Lower lobe of right lung (tissue), 2 donors: ENCODE measurements at regions not wholly inside any gene's neighbourhood (a gene's known extent, or its start where the extent isn't known, plus 50 kb on each side); places are given as distances from the start of the nearest gene placed in this dataset.
"Not testable (repeated sequence)": the region's sequence is repeated elsewhere in the genome, so short reads cannot be mapped to it uniquely, and the experiment has no call there.

ENCODE experiments used
- ATAC-seq, 2 donors: fragments of 200-7000 bp; cut with Tn5 transposase; one replicate each; pipeline ENCODE4 v1.9.1; 2020 to 2022; ENCODE audit warnings: mild to moderate bottlenecking in 2 of 2, moderate library complexity in 2 of 2
- DNase-seq: peaks from one replicate; pipeline ENCODE4 v3.0.0-alpha.2; 2020
- H3K27ac ChIP-seq: fragments of 200-600 bp; one replicate; pipeline ENCODE4 v1.8.0; 2022
- H3K27me3 ChIP-seq: fragments of 200-600 bp; one replicate; pipeline ENCODE4 v1.8.0; 2022; ENCODE audit warnings: low read depth
- H3K36me3 ChIP-seq: fragments of 200-600 bp; one replicate; pipeline ENCODE4 v1.8.0; 2022; ENCODE audit warnings: mild to moderate bottlenecking
- H3K4me1 ChIP-seq: fragments of 200-600 bp; one replicate; pipeline ENCODE4 v1.8.0; 2022
- H3K4me3 ChIP-seq: fragments of 200-600 bp; one replicate; pipeline ENCODE4 v1.8.0; 2022; ENCODE audit warnings: mild to moderate bottlenecking
- H3K9me3 ChIP-seq: fragments of 200-600 bp; one replicate; pipeline ENCODE4 v1.8.0; 2022
- CTCF ChIP-seq: fragments of 200-600 bp; IDR thresholded peaks from one replicate; pipeline ENCODE4 v1.8.0; 2022; ENCODE audit warnings: antibody characterized with exemption, mild to moderate bottlenecking
- intact Hi-C: fragments of 100-400 bp; cut with DNase I; formaldehyde crosslinking; loops from one replicate; pipeline ENCODE4 v1.11.0; 2022
- donor health status: DM: no; HTN: yes; CAD: no; lungs with severe emphysema.

GRCh38 chrX:138856881-138857604 lies 145.5 kb upstream of the FGF13 start:
- no peak for DNase-seq
- Histone ChIP-seq H3K9me3 (no peaks in the 10 kb centered on the region), H3K27me3 (no peaks in the 10 kb centered on the region), H3K4me1 (no peaks in the 10 kb centered on the region), H3K27ac (no peak overlapping the region), H3K36me3 (no peaks in the 10 kb centered on the region), H3K4me3 (no peak overlapping the region)
- no peak for TF ChIP-seq CTCF
- intact Hi-C loops = no loop called here
- no peak for ATAC-seq

GRCh38 chrX:138853936-138854335 lies 142.4 kb upstream of the FGF13 start:
- DNase-seq (no peak), ATAC-seq (no peak)
- Histone ChIP-seq H3K36me3 (no peaks in the 10 kb centered on the region), H3K27me3 (no peaks in the 10 kb centered on the region), H3K4me1 (no peaks in the 10 kb centered on the region), H3K4me3 (no peak overlapping the region), H3K27ac (no peak overlapping the region), H3K9me3 (no peaks in the 10 kb centered on the region)
- intact Hi-C loops = no loop called here
- no peak for TF ChIP-seq CTCF

- no peaks in the 10 kb centered on the region for H3K4me1 ChIP-seq
- no peaks in the 10 kb centered on the region for H3K27me3 ChIP-seq
- ATAC-seq (no peak), DNase-seq (no peak)
- intact Hi-C loops = no loop called here
- H3K36me3 ChIP-seq = no peaks in the 10 kb centered on the region
- H3K4me3 ChIP-seq = no peak overlapping the region
- TF ChIP-seq CTCF = no peak
- no peaks in the 10 kb centered on the region for H3K9me3 ChIP-seq
- no peak overlapping the region for H3K27ac ChIP-seq
Observed at GRCh38 chrX:138849521-138849920, 138.0 kb upstream of the FGF13 start.

GRCh38 chrX:138847930-138848329 lies 136.4 kb upstream of the FGF13 start:
- no peaks in the 10 kb centered on the region for H3K4me1 ChIP-seq
- H3K27me3 ChIP-seq = no peaks in the 10 kb centered on the region
- no peak for ATAC-seq
- no peak for DNase-seq
- H3K4me3 ChIP-seq = no peak overlapping the region
- H3K27ac ChIP-seq = no peak overlapping the region
- no peaks in the 10 kb centered on the region for H3K9me3 ChIP-seq
- no peaks in the 10 kb centered on the region for H3K36me3 ChIP-seq
- intact Hi-C loops = no loop called here
- TF ChIP-seq CTCF = no peak

GRCh38 chrX:138845786-138846185 lies 134.3 kb upstream of the FGF13 start:
- Histone ChIP-seq H3K4me1 (no peaks in the 10 kb centered on the region), H3K27me3 (no peaks in the 10 kb centered on the region), H3K27ac (no peak overlapping the region), H3K4me3 (no peak overlapping the region), H3K9me3 (no peaks in the 10 kb centered on the region), H3K36me3 (no peaks in the 10 kb centered on the region)
- no peak for DNase-seq
- no peak for ATAC-seq
- intact Hi-C loops = no loop called here
- TF ChIP-seq CTCF = no peak

- H3K36me3 ChIP-seq, H3K4me1 ChIP-seq, H3K9me3 ChIP-seq, H3K27me3 ChIP-seq, H3K4me3 ChIP-seq, DNase-seq, H3K27ac ChIP-seq, intact Hi-C loops, ATAC-seq: not testable (repeated sequence)
Observed at GRCh38 chrX:138807400-138807799, 95.9 kb upstream of the FGF13 start.
